ENCODE measurements at regions not wholly inside any gene's neighbourhood (a gene's known extent, or its start where the extent isn't known, plus 50 kb on each side); places are given as distances from the start of the nearest gene placed in this dataset.

DNA sequence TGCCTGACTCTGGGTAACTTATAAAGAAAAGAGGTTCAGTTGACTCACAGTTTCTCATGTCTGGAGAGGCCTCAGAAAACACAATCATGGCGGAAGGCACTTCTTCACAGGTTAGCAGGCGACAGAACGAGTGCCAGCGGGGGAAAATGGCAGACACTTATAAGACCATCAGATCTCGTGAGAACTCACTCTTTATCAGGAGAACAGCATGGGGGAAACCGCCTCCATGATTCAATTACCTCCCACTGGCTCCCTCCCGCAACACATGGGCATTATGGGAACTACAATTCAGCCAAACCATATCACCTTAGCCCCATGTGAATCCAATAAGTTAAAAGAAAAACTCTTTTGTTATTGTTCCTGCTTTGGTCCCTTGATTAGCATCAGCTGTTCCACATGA lies 725.2 kb downstream of the LRRIQ3 start:
- TF ChIP-seq, protein P1, sequence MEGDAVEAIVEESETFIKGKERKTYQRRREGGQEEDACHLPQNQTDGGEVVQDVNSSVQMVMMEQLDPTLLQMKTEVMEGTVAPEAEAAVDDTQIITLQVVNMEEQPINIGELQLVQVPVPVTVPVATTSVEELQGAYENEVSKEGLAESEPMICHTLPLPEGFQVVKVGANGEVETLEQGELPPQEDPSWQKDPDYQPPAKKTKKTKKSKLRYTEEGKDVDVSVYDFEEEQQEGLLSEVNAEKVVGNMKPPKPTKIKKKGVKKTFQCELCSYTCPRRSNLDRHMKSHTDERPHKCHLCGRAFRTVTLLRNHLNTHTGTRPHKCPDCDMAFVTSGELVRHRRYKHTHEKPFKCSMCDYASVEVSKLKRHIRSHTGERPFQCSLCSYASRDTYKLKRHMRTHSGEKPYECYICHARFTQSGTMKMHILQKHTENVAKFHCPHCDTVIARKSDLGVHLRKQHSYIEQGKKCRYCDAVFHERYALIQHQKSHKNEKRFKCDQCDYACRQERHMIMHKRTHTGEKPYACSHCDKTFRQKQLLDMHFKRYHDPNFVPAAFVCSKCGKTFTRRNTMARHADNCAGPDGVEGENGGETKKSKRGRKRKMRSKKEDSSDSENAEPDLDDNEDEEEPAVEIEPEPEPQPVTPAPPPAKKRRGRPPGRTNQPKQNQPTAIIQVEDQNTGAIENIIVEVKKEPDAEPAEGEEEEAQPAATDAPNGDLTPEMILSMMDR (IDR thresholded peaks at IDR 0.05), result no peak
- no peak for TF ChIP-seq POLR2A (IDR thresholded peaks at IDR 0.05)

Measured in ovary (tissue), 3 donors.